ENCODE measurements at regions not wholly inside any gene's neighbourhood (a gene's known extent, or its start where the extent isn't known, plus 50 kb on each side); places are given as distances from the start of the nearest gene placed in this dataset.

DNA sequence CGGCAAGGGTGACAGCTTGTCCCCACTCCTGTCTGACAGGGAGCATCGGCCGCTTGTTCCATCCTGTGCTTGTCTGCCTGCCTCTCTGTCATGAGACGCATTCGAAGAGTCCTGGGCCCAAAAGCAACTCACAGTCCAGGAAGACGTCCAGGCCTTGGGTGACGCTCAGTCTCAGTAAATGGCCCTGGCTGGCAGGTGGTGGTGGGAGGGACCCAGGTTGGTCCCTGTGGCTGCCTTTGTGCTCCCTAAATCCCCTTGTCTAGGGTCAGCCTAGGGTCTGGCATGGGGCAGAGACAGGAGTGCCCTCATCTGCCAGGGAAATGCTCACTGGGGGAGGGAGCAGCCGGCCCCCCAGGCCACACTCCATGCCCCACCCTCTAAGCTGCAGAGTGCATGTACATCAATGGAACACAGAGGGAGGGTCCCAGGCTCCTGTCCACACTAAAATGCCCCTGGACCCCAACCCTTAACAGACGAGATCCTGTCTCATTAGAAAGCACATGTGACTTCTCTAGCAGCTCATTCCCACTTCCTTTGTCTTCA is 295.2 kb upstream of the ZNF32 start:
- DNase-seq (ENCODE audit: low read depth in 1 of 2, low spot score in 2 of 2) = peak in 1 of 2 experiments; percentile 13
- Histone ChIP-seq H3K4ac (replicated peaks; ENCODE audit: insufficient read length, low read depth, low read length) (no peak overlapping the region), H2AFZ (ENCODE audit: low read length) (no peak overlapping the region), H3K9me3 (ENCODE audit: insufficient read depth in 2 of 2, low read depth in 1 of 2, low read length in 1 of 2) (0 out of 4 replicates have a peak, but pooled peaks cover 0 to under 1% of the 10 kb centered on the region in 2 experiments), H2AK5ac (ENCODE audit: low read depth, low read length) (no peak overlapping the region), H2BK120ac (replicated peaks; ENCODE audit: low read depth, low read length) (no peak overlapping the region), H2BK5ac (ENCODE audit: low read depth, low read length) (no peak overlapping the region), H4K8ac (ENCODE audit: extremely low read depth, insufficient read depth, low read length) (no peak overlapping the region; the same call in 1 of the 2 replicates), H3K18ac (ENCODE audit: extremely low read depth, low read length) (no peak overlapping the region), H4K20me1 (replicated peaks in 1 of 2; ENCODE audit: control insufficient read depth in 1 of 2, insufficient read depth in 2 of 2, low read length in 2 of 2) (no peaks in the 10 kb centered on the region), H3K79me2 (ENCODE audit: control insufficient read depth in 1 of 2, insufficient read depth in 2 of 2, low read length in 2 of 2) (no peaks in the 10 kb centered on the region), H3K4me3 (ENCODE audit: extremely low read depth in 1 of 4, insufficient read depth in 2 of 4, low read depth in 3 of 4, low read length in 4 of 4) (no peak overlapping the region), H3K23ac (ENCODE audit: insufficient read length) (no peak overlapping the region), H3K4me2 (ENCODE audit: insufficient read depth in 1 of 2, low read depth in 2 of 2, low read length in 2 of 2) (no peak overlapping the region), H2BK15ac (ENCODE audit: low read length) (no peak overlapping the region), H4K5ac (ENCODE audit: insufficient read length, low read depth, low read length) (no peak overlapping the region), H4K91ac (replicated peaks; ENCODE audit: insufficient read length, low read length) (no peak overlapping the region), H3K4me1 (replicated peaks in 1 of 4; ENCODE audit: control insufficient read depth in 3 of 4, insufficient read depth in 4 of 4, low read length in 3 of 4) (no peaks in the 10 kb centered on the region), H2BK20ac (ENCODE audit: low read length) (no peak overlapping the region), H3K27ac (ENCODE audit: low read depth, low read length) (no peak overlapping the region), H3K36me3 (ENCODE audit: control insufficient read depth in 2 of 4, insufficient read depth in 4 of 4, low read length in 3 of 4) (no peaks in the 10 kb centered on the region), H3K23me2 (ENCODE audit: low read depth, low read length) (0 out of 2 replicates have a peak, but pooled peaks cover 1% of the 10 kb centered on the region), H3K9ac (replicated peaks in 1 of 4; ENCODE audit: extremely low read depth in 1 of 4, low read depth in 3 of 4, low read length in 3 of 4) (no peak overlapping the region), H3K14ac (ENCODE audit: insufficient read length) (no peak overlapping the region), H3K27me3 (replicated peaks in 1 of 4; ENCODE audit: control insufficient read depth in 3 of 4, extremely low read depth in 1 of 4, insufficient read depth in 3 of 4, low read length in 3 of 4) (no peaks in the 10 kb centered on the region), H2BK12ac (ENCODE audit: low read depth, low read length) (no peak overlapping the region), H3K56ac (replicated peaks; ENCODE audit: insufficient read length, low read depth, low read length) (no peak overlapping the region), H3K79me1 (ENCODE audit: low read depth, low read length) (no peaks in the 10 kb centered on the region)
- WGBS, 2 experiments (ENCODE audit: extremely low coverage in 1 of 2, insufficient coverage in 1 of 2, insufficient read length in 1 of 2, insufficient replicate concordance in 2 of 2, low coverage in 1 of 2, low lambda C conversion rate in 2 of 2, missing lambda C conversion rate in 1 of 2) = 97% methylated on average over 9 of the region's 9 CpGs; no CpG with 5 or more reads in 1 of the 2 experiments
- no peak for FAIRE-seq
- ChIA-PET CTCF (ENCODE audit: partially characterized antibody) (interaction anchor here (0.7 kb wide), 1 partner anchor 25 kb away, joined by 3 read pairs; no protein-coding TSS in a partner anchor), POLR2A (ENCODE audit: partially characterized antibody) (no interaction called here)
- no peak for TF ChIP-seq SIRT6 (IDR thresholded peaks at IDR 0.05; ENCODE audit: low read length)
- TF ChIP-seq MAFK (IDR thresholded peaks at IDR 0.05; ENCODE audit: low read depth, low read length) = no peak
- TF ChIP-seq BRCA1 (IDR thresholded peaks at IDR 0.05; ENCODE audit: low read depth, low read length) = no peak
- TF ChIP-seq, protein P1, sequence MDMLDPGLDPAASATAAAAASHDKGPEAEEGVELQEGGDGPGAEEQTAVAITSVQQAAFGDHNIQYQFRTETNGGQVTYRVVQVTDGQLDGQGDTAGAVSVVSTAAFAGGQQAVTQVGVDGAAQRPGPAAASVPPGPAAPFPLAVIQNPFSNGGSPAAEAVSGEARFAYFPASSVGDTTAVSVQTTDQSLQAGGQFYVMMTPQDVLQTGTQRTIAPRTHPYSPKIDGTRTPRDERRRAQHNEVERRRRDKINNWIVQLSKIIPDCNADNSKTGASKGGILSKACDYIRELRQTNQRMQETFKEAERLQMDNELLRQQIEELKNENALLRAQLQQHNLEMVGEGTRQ (IDR thresholded peaks at IDR 0.05; ENCODE audit: low read length) = no peak
- no peak for TF ChIP-seq CHD1 (IDR thresholded peaks at IDR 0.05; ENCODE audit: low read depth, low read length)
- no peak for TF ChIP-seq EGR1 (IDR thresholded peaks at IDR 0.05; ENCODE audit: borderline replicate concordance, low read depth, low read length)

Data from H1 (cell line).